C4-2B (cell line): ENCODE measurements at regions not wholly inside any gene's neighbourhood (a gene's known extent, or its start where the extent isn't known, plus 50 kb on each side); places are given as distances from the start of the nearest gene placed in this dataset.

ENCODE experiments used
- ZFX ChIP-seq: fragments of 450-650 bp; IDR thresholded peaks from 2 replicates; pipeline ENCODE4 v1.6.1; 2017
- TF ChIP-seq, protein P1 (sequence below): fragments of 450-650 bp; conservative IDR thresholded peaks from 2 replicates; pipeline ENCODE4 v1.5.1; 2017; ENCODE audit warnings: mild to moderate bottlenecking

DNA sequence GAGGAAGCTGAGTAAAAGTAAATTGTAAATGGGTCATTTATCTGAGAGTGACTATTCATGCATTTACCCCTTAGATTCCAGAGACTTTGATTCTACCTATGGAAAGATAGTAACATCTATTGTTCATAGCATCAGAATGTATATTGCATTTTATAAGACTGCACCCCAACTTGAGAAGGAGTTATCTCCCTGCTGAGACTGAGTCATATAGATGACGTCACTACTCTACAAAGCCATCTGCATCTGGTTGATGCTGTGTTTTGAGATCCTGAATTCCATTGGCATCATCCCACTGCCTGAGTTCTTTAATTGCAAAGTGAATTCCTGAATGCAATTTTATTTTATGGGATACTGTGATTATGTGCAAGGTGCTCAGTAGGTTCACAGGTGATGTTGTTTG is 444.0 kb upstream of the SLC35B3 start:
- TF ChIP-seq, protein P1, sequence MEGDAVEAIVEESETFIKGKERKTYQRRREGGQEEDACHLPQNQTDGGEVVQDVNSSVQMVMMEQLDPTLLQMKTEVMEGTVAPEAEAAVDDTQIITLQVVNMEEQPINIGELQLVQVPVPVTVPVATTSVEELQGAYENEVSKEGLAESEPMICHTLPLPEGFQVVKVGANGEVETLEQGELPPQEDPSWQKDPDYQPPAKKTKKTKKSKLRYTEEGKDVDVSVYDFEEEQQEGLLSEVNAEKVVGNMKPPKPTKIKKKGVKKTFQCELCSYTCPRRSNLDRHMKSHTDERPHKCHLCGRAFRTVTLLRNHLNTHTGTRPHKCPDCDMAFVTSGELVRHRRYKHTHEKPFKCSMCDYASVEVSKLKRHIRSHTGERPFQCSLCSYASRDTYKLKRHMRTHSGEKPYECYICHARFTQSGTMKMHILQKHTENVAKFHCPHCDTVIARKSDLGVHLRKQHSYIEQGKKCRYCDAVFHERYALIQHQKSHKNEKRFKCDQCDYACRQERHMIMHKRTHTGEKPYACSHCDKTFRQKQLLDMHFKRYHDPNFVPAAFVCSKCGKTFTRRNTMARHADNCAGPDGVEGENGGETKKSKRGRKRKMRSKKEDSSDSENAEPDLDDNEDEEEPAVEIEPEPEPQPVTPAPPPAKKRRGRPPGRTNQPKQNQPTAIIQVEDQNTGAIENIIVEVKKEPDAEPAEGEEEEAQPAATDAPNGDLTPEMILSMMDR = no peak
- no peak for TF ChIP-seq ZFX
